A673 (cell line): ENCODE measurements at regions not wholly inside any gene's neighbourhood (a gene's known extent, or its start where the extent isn't known, plus 50 kb on each side); places are given as distances from the start of the nearest gene placed in this dataset.

Experiments
- CTCF ChIP-seq: fragments of 300-800, 200-600 bp; sonication (generic); conservative IDR thresholded peaks from 2 replicates; pipeline ENCODE4 v1.5.1; 2017; ENCODE audit warnings: low read depth, mild to moderate bottlenecking, antibody characterized with exemption, low read length, moderate library complexity, mixed read lengths
- EZH2 ChIP-seq: fragments of 200-600 bp; sonication (generic); IDR thresholded peaks from 2 replicates; pipeline ENCODE4 v1.6.1; 2017; ENCODE audit warnings: borderline replicate concordance, low read depth, mild to moderate bottlenecking, mixed read lengths, antibody characterized with exemption, low read length; ENCODE audit not compliant: poor library complexity, severe bottlenecking

GRCh38 chr18:7516266-7517117 lies 50.6 kb upstream of the PTPRM start:
- TF ChIP-seq CTCF (no peak), EZH2 (no peak)
